Type B pancreatic cell (in vitro differentiated cells): ENCODE measurements at regions not wholly inside any gene's neighbourhood (a gene's known extent, or its start where the extent isn't known, plus 50 kb on each side); places are given as distances from the start of the nearest gene placed in this dataset.

Experiments used
- DNase-seq: peaks from one replicate; pipeline ENCODE4 v3.0.0; 2021; ENCODE audit warnings: mixed read lengths; ENCODE audit not compliant: unreplicated experiment; ENCODE audit errors: extremely low spot score
- H3K27ac Mint-ChIP-seq: 2 replicates; pipeline ENCODE4 v1.8.0; 2021; ENCODE audit warnings: mild to moderate bottlenecking, mixed read lengths
- H3K27me3 Mint-ChIP-seq: 2 replicates; pipeline ENCODE4 v1.8.0; 2021; ENCODE audit warnings: mixed read lengths
- H3K36me3 Mint-ChIP-seq: 2 replicates; pipeline ENCODE4 v1.8.0; 2021; ENCODE audit warnings: mixed read lengths
- H3K4me1 Mint-ChIP-seq: one replicate; pipeline ENCODE4 v1.8.0; 2021; ENCODE audit warnings: mixed read lengths; ENCODE audit not compliant: unreplicated experiment
- H3K4me3 Mint-ChIP-seq: 2 replicates; pipeline ENCODE4 v1.8.0; 2021; ENCODE audit warnings: mild to moderate bottlenecking, mixed read lengths
- H3K9me3 Mint-ChIP-seq: 2 replicates; pipeline ENCODE4 v1.8.0; 2021; ENCODE audit warnings: mixed read lengths
- CTCF ChIP-seq: fragments of 200-600 bp; sonication (generic); conservative IDR thresholded peaks from 2 replicates; pipeline ENCODE4 v1.5.0; 2021; ENCODE audit warnings: antibody characterized with exemption, mild to moderate bottlenecking

- H3K9me3 Mint-ChIP-seq, result no peaks in the 10 kb centered on the region
- DNase-seq, result no peak
- no peak for TF ChIP-seq CTCF
- no peak overlapping the region for H3K27ac Mint-ChIP-seq
- no peak overlapping the region for H3K4me3 Mint-ChIP-seq
- no peaks in the 10 kb centered on the region for H3K27me3 Mint-ChIP-seq
- no peaks in the 10 kb centered on the region for H3K4me1 Mint-ChIP-seq
- no peaks in the 10 kb centered on the region for H3K36me3 Mint-ChIP-seq
Observed at GRCh38 chr5:152572812-152573211, 167.7 kb upstream of the NMUR2 start.

GRCh38 chr5:152584103-152584502 lies 179.0 kb upstream of the NMUR2 start:
- TF ChIP-seq CTCF, result no peak
- H3K36me3 Mint-ChIP-seq, result no peaks in the 10 kb centered on the region
- DNase-seq, result no peak
- no peaks in the 10 kb centered on the region for H3K27me3 Mint-ChIP-seq
- no peak overlapping the region for H3K4me3 Mint-ChIP-seq
- H3K27ac Mint-ChIP-seq, result no peak overlapping the region
- H3K9me3 Mint-ChIP-seq, result no peaks in the 10 kb centered on the region
- H3K4me1 Mint-ChIP-seq, result no peaks in the 10 kb centered on the region

- H3K36me3 Mint-ChIP-seq, result no peaks in the 10 kb centered on the region
- no peak overlapping the region for H3K27ac Mint-ChIP-seq
- no peak overlapping the region for H3K4me3 Mint-ChIP-seq
- H3K27me3 Mint-ChIP-seq, result no peaks in the 10 kb centered on the region
- peak; percentile 35 for TF ChIP-seq CTCF
- H3K9me3 Mint-ChIP-seq, result no peaks in the 10 kb centered on the region
- DNase-seq, result no peak
- H3K4me1 Mint-ChIP-seq, result no peaks in the 10 kb centered on the region
Observed at GRCh38 chr5:152592416-152592815, 187.3 kb upstream of the NMUR2 start.

GRCh38 chr5:152593388-152593787 lies 188.3 kb upstream of the NMUR2 start:
- TF ChIP-seq CTCF, result peak; percentile 43
- Mint-ChIP-seq H3K27ac (no peak overlapping the region), H3K9me3 (no peaks in the 10 kb centered on the region), H3K4me1 (no peaks in the 10 kb centered on the region), H3K27me3 (no peaks in the 10 kb centered on the region), H3K36me3 (no peaks in the 10 kb centered on the region), H3K4me3 (no peak overlapping the region)
- no peak for DNase-seq

- TF ChIP-seq CTCF, result no peak
- no peaks in the 10 kb centered on the region for H3K9me3 Mint-ChIP-seq
- no peaks in the 10 kb centered on the region for H3K36me3 Mint-ChIP-seq
- H3K4me1 Mint-ChIP-seq, result no peaks in the 10 kb centered on the region
- DNase-seq, result no peak
- H3K27me3 Mint-ChIP-seq, result no peaks in the 10 kb centered on the region
- no peak overlapping the region for H3K27ac Mint-ChIP-seq
- no peak overlapping the region for H3K4me3 Mint-ChIP-seq
Observed at GRCh38 chr5:152595405-152595804, 190.3 kb upstream of the NMUR2 start.

GRCh38 chr5:152599096-152599495 lies 194.0 kb upstream of the NMUR2 start:
- DNase-seq, result no peak
- no peak overlapping the region for H3K4me3 Mint-ChIP-seq
- TF ChIP-seq CTCF, result no peak
- H3K9me3 Mint-ChIP-seq, result no peaks in the 10 kb centered on the region
- no peaks in the 10 kb centered on the region for H3K36me3 Mint-ChIP-seq
- no peak overlapping the region for H3K27ac Mint-ChIP-seq
- H3K4me1 Mint-ChIP-seq, result no peaks in the 10 kb centered on the region
- H3K27me3 Mint-ChIP-seq, result no peaks in the 10 kb centered on the region
